ENCODE measurements at regions not wholly inside any gene's neighbourhood (a gene's known extent, or its start where the extent isn't known, plus 50 kb on each side); places are given as distances from the start of the nearest gene placed in this dataset.

DNA sequence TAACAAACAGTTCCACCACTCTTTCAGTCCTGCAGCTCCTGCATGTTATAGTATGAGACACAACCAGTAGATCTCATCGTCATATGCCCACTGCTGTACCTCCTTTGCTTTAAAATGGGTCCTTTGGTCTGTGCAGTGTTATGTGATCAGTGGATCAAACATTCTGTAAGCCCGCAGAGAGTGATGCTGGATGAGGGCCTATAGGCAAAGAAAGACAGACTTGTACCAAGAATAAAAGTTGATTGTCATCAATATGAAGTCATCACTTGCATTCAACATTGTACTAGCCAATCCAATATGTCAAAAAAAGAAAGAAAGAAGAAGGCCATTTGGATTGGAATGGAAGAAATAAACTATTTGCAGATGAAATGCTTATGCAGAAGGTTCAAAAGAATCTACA is 79.8 kb upstream of the PHYHIPL start:
- Histone ChIP-seq H3K27ac (replicated peaks; ENCODE audit: low read length) (no peak overlapping the region), H3K4me1 (ENCODE audit: control insufficient read depth in 2 of 2, insufficient read depth in 1 of 2, low read depth in 1 of 2, low read length in 2 of 2) (no peaks in the 10 kb centered on the region), H2AK5ac (ENCODE audit: low read depth, low read length) (no peak overlapping the region), H2BK15ac (ENCODE audit: low read length) (no peak overlapping the region), H3K9me3 (replicated peaks in 1 of 2; ENCODE audit: control insufficient read depth in 2 of 2, insufficient read depth in 1 of 2, low read depth in 1 of 2, low read length in 2 of 2) (no peaks in the 10 kb centered on the region), H2BK5ac (ENCODE audit: low read length) (no peak overlapping the region), H4K8ac (ENCODE audit: low read depth, low read length) (no peak overlapping the region), H2AFZ (ENCODE audit: low read length) (no peak overlapping the region), H3K4me3 (ENCODE audit: low read length in 2 of 2) (no peak overlapping the region), H3K23ac (ENCODE audit: low read depth, low read length, poor library complexity) (no peak overlapping the region), H3K36me3 (replicated peaks in 1 of 2; ENCODE audit: control insufficient read depth in 2 of 2, insufficient read depth in 2 of 2, low read length in 2 of 2) (no peaks in the 10 kb centered on the region), H3K4ac (ENCODE audit: low read length) (no peak overlapping the region), H3K79me1 (ENCODE audit: low read depth, low read length) (no peaks in the 10 kb centered on the region), H3K9ac (ENCODE audit: low read depth, low read length, poor library complexity) (no peak overlapping the region), H4K91ac (ENCODE audit: low read depth, low read length, poor library complexity) (no peak overlapping the region), H2BK120ac (ENCODE audit: low read depth, low read length) (no peak overlapping the region), H2BK12ac (ENCODE audit: low read length) (no peak overlapping the region), H3K18ac (ENCODE audit: low read length) (no peak overlapping the region), H3K4me2 (ENCODE audit: insufficient read depth, low read length, poor library complexity, severe bottlenecking) (no peak overlapping the region), H3K14ac (ENCODE audit: low read length) (no peak overlapping the region), H3K27me3 (ENCODE audit: control insufficient read depth in 3 of 3, insufficient read depth in 3 of 3, low read depth in 1 of 3, low read length in 3 of 3) (no peaks in the 10 kb centered on the region)
- DNase-seq (ENCODE audit: low spot score): no peak
- WGBS, 2 donors (ENCODE audit: extremely low coverage in 2 of 2, insufficient read length in 2 of 2, insufficient replicate concordance in 1 of 2): no CpG with 5 or more reads among the region's 2 CpGs

DNA sequence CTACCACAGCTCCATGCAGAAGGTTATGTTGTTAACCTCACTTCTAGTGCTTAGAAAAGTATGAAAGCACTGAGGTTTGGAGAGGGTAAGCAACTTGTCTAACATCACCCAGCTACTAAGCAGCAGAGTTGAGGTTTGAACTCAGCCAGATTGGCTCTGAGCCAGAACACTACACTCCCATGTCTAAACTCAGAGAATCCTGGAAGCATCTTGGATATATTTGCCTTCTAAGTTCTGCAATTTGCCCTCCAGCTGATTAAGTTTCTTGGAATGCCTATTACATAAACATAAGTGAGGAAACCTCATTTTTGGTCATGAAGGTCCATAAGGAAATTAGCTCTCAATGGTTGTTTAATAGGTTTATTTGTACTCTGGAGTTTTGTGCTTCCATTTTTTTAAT is 78.1 kb upstream of the PHYHIPL start:
- Histone ChIP-seq H3K79me1 (ENCODE audit: low read depth, low read length) (no peaks in the 10 kb centered on the region), H3K23ac (ENCODE audit: low read depth, low read length, poor library complexity) (no peak overlapping the region), H3K27me3 (ENCODE audit: control insufficient read depth in 3 of 3, insufficient read depth in 3 of 3, low read depth in 1 of 3, low read length in 3 of 3) (no peaks in the 10 kb centered on the region), H3K14ac (ENCODE audit: low read length) (no peak overlapping the region), H3K9me3 (replicated peaks in 1 of 2; ENCODE audit: control insufficient read depth in 2 of 2, insufficient read depth in 1 of 2, low read depth in 1 of 2, low read length in 2 of 2) (no peaks in the 10 kb centered on the region), H3K4me2 (ENCODE audit: insufficient read depth, low read length, poor library complexity, severe bottlenecking) (no peak overlapping the region), H3K4me3 (ENCODE audit: low read length in 2 of 2) (no peak overlapping the region), H2AK5ac (ENCODE audit: low read depth, low read length) (no peak overlapping the region), H3K27ac (replicated peaks; ENCODE audit: low read length) (no peak overlapping the region), H3K36me3 (replicated peaks in 1 of 2; ENCODE audit: control insufficient read depth in 2 of 2, insufficient read depth in 2 of 2, low read length in 2 of 2) (no peaks in the 10 kb centered on the region), H3K18ac (ENCODE audit: low read length) (no peak overlapping the region), H2BK120ac (ENCODE audit: low read depth, low read length) (no peak overlapping the region), H2AFZ (ENCODE audit: low read length) (no peak overlapping the region), H2BK12ac (ENCODE audit: low read length) (no peak overlapping the region), H4K91ac (ENCODE audit: low read depth, low read length, poor library complexity) (no peak overlapping the region), H4K8ac (ENCODE audit: low read depth, low read length) (no peak overlapping the region), H3K9ac (ENCODE audit: low read depth, low read length, poor library complexity) (no peak overlapping the region), H2BK5ac (ENCODE audit: low read length) (no peak overlapping the region), H3K4me1 (ENCODE audit: control insufficient read depth in 2 of 2, insufficient read depth in 1 of 2, low read depth in 1 of 2, low read length in 2 of 2) (no peaks in the 10 kb centered on the region), H3K4ac (ENCODE audit: low read length) (no peak overlapping the region), H2BK15ac (ENCODE audit: low read length) (no peak overlapping the region)
- DNase-seq (ENCODE audit: low spot score): no peak

DNA sequence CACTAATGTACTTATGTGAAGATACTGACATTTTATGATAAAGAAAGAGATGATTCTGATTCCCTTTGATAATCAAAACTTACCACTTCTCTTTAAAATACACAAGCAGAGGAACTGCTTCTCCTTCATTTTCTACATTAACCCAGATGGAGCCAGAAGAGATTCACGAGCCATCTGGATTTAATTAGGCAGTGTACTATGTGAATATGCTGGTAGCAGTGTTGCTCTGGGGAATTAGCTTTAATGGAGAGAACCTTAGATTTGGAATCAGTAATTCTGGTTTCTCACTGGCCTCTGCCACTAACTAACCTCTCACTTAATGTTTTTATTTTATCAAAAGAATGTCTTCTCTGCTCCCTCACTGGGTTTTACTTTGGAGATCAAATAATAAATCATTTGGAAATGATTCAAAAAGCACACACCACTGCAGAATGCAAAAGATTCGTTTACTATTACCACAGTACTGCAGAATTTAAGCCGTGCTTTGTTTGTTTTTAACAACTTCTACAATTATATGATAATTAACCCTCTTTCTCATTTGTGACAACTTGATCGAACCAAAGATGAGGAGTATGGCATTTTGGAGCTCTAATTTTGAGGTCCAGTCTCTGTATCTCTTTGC is 77.5 kb upstream of the PHYHIPL start:
- no peak overlapping the region for H4K91ac ChIP-seq (ENCODE audit: low read depth, low read length, poor library complexity)
- no peak overlapping the region for H2BK5ac ChIP-seq (ENCODE audit: low read length)
- no CpG with 5 or more reads among the region's 4 CpGs for WGBS, 2 donors (ENCODE audit: extremely low coverage in 2 of 2, insufficient read length in 2 of 2, insufficient replicate concordance in 1 of 2)
- no peak overlapping the region for H3K4me3 ChIP-seq (ENCODE audit: low read length in 2 of 2)
- H3K27me3 ChIP-seq (ENCODE audit: control insufficient read depth in 3 of 3, insufficient read depth in 3 of 3, low read depth in 1 of 3, low read length in 3 of 3): no peaks in the 10 kb centered on the region
- no peak overlapping the region for H3K14ac ChIP-seq (ENCODE audit: low read length)
- no peak overlapping the region for H3K27ac ChIP-seq (replicated peaks; ENCODE audit: low read length)
- H3K4me2 ChIP-seq (ENCODE audit: insufficient read depth, low read length, poor library complexity, severe bottlenecking): no peak overlapping the region
- H3K36me3 ChIP-seq (replicated peaks in 1 of 2; ENCODE audit: control insufficient read depth in 2 of 2, insufficient read depth in 2 of 2, low read length in 2 of 2): no peaks in the 10 kb centered on the region
- H3K79me1 ChIP-seq (ENCODE audit: low read depth, low read length): no peaks in the 10 kb centered on the region
- no peak overlapping the region for H3K18ac ChIP-seq (ENCODE audit: low read length)
- H2AK5ac ChIP-seq (ENCODE audit: low read depth, low read length): no peak overlapping the region
- no peaks in the 10 kb centered on the region for H3K4me1 ChIP-seq (ENCODE audit: control insufficient read depth in 2 of 2, insufficient read depth in 1 of 2, low read depth in 1 of 2, low read length in 2 of 2)
- no peak overlapping the region for H3K23ac ChIP-seq (ENCODE audit: low read depth, low read length, poor library complexity)
- no peaks in the 10 kb centered on the region for H3K9me3 ChIP-seq (replicated peaks in 1 of 2; ENCODE audit: control insufficient read depth in 2 of 2, insufficient read depth in 1 of 2, low read depth in 1 of 2, low read length in 2 of 2)
- no peak overlapping the region for H2AFZ ChIP-seq (ENCODE audit: low read length)
- no peak overlapping the region for H2BK120ac ChIP-seq (ENCODE audit: low read depth, low read length)
- H4K8ac ChIP-seq (ENCODE audit: low read depth, low read length): no peak overlapping the region
- H2BK15ac ChIP-seq (ENCODE audit: low read length): no peak overlapping the region
- no peak overlapping the region for H3K4ac ChIP-seq (ENCODE audit: low read length)
- no peak for DNase-seq (ENCODE audit: low spot score)
- H2BK12ac ChIP-seq (ENCODE audit: low read length): no peak overlapping the region
- no peak overlapping the region for H3K9ac ChIP-seq (ENCODE audit: low read depth, low read length, poor library complexity)

DNA sequence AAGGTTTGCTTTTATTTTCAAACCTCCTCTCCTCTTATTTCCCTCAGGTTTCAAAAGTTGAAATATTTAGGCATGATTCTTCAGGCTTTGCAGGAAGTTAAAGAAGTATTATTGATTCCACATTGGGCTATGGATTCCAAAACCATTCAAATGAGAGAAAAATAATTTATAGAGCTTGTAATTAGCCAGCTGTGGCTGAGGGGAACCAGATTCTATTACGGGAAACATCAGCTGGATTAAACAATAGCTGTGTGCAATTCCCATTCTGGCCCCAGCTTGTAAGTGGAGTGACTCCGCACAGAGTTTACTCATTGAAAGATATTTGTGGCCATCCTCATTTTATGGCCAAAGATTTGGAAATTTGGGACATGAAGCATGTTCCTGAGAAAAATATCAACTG is 77.0 kb upstream of the PHYHIPL start:
- Histone ChIP-seq H3K4me1 (ENCODE audit: control insufficient read depth in 2 of 2, insufficient read depth in 1 of 2, low read depth in 1 of 2, low read length in 2 of 2) (peaks cover 0 to 2% of the 10 kb centered on the region in 2 donors), H3K18ac (ENCODE audit: low read length) (no peak overlapping the region), H4K91ac (ENCODE audit: low read depth, low read length, poor library complexity) (no peak overlapping the region), H3K9ac (ENCODE audit: low read depth, low read length, poor library complexity) (no peak overlapping the region), H2BK5ac (ENCODE audit: low read length) (no peak overlapping the region), H3K4me2 (ENCODE audit: insufficient read depth, low read length, poor library complexity, severe bottlenecking) (no peak overlapping the region), H2AK5ac (ENCODE audit: low read depth, low read length) (no peak overlapping the region), H3K27ac (replicated peaks; ENCODE audit: low read length) (no peak overlapping the region), H3K9me3 (replicated peaks in 1 of 2; ENCODE audit: control insufficient read depth in 2 of 2, insufficient read depth in 1 of 2, low read depth in 1 of 2, low read length in 2 of 2) (no peaks in the 10 kb centered on the region), H2BK15ac (ENCODE audit: low read length) (no peak overlapping the region), H4K8ac (ENCODE audit: low read depth, low read length) (no peak overlapping the region), H2BK120ac (ENCODE audit: low read depth, low read length) (no peak overlapping the region), H2BK12ac (ENCODE audit: low read length) (no peak overlapping the region), H3K4me3 (ENCODE audit: low read length in 2 of 2) (no peak overlapping the region), H3K27me3 (ENCODE audit: control insufficient read depth in 3 of 3, insufficient read depth in 3 of 3, low read depth in 1 of 3, low read length in 3 of 3) (no peaks in the 10 kb centered on the region), H3K23ac (ENCODE audit: low read depth, low read length, poor library complexity) (no peak overlapping the region), H3K36me3 (replicated peaks in 1 of 2; ENCODE audit: control insufficient read depth in 2 of 2, insufficient read depth in 2 of 2, low read length in 2 of 2) (no peaks in the 10 kb centered on the region), H3K14ac (ENCODE audit: low read length) (no peak overlapping the region), H2AFZ (ENCODE audit: low read length) (no peak overlapping the region), H3K4ac (ENCODE audit: low read length) (no peak overlapping the region), H3K79me1 (ENCODE audit: low read depth, low read length) (no peaks in the 10 kb centered on the region)
- DNase-seq (ENCODE audit: low spot score): no peak
- WGBS, 2 donors (ENCODE audit: extremely low coverage in 2 of 2, insufficient read length in 2 of 2, insufficient replicate concordance in 1 of 2): no CpG with 5 or more reads among the region's 2 CpGs
